Naive B cell (primary cell): ENCODE measurements at regions not wholly inside any gene's neighbourhood (a gene's known extent, or its start where the extent isn't known, plus 50 kb on each side); places are given as distances from the start of the nearest gene placed in this dataset.
"Not testable (repeated sequence)": the region's sequence is repeated elsewhere in the genome, so short reads cannot be mapped to it uniquely, and the experiment has no call there.

ENCODE experiments used
- ATAC-seq, 2 donors: fragments of 150-1000 bp; cut with Tn5 transposase; 2 replicates each; pipeline ENCODE4 v1.10.0; 2021; ENCODE audit warnings: low read depth in 2 of 2, mild to moderate bottlenecking in 2 of 2, moderate library complexity in 2 of 2
- DNase-seq: peaks from one replicate; pipeline ENCODE4 v3.0.0; 2022
- H3K27ac Mint-ChIP-seq, 6 donors: one replicate each; pipeline ENCODE4 v1.8.0; 2020 to 2022; ENCODE audit warnings: mild to moderate bottlenecking in 6 of 6, mixed read lengths in 6 of 6, moderate library complexity in 5 of 6, inconsistent platforms in 2 of 6
- H3K27me3 Mint-ChIP-seq, 3 donors: one replicate each; pipeline ENCODE4 v1.8.0; 2021 to 2022; ENCODE audit warnings: mixed read lengths in 3 of 3, mild to moderate bottlenecking in 1 of 3
- H3K36me3 Mint-ChIP-seq, 2 donors: one replicate each; pipeline ENCODE4 v1.8.0; 2020 to 2022; ENCODE audit warnings: mixed read lengths in 2 of 2, inconsistent platforms in 1 of 2, mild to moderate bottlenecking in 1 of 2
- H3K4me1 Mint-ChIP-seq, 3 donors: one replicate each; pipeline ENCODE4 v1.8.0; 2020 to 2022; ENCODE audit warnings: mixed read lengths in 3 of 3, inconsistent platforms in 1 of 3, mild to moderate bottlenecking in 1 of 3, moderate library complexity in 1 of 3
- H3K4me3 Mint-ChIP-seq, 8 donors: one replicate each; pipeline ENCODE4 v1.8.0; 2020 to 2022; ENCODE audit warnings: mild to moderate bottlenecking in 8 of 8, mixed read lengths in 8 of 8, moderate library complexity in 8 of 8, inconsistent platforms in 2 of 8
- H3K9me3 Mint-ChIP-seq, 7 donors: one replicate each; pipeline ENCODE4 v1.8.0; 2020 to 2022; ENCODE audit warnings: mixed read lengths in 7 of 7, mild to moderate bottlenecking in 5 of 7, inconsistent platforms in 2 of 7, moderate library complexity in 1 of 7

DNA sequence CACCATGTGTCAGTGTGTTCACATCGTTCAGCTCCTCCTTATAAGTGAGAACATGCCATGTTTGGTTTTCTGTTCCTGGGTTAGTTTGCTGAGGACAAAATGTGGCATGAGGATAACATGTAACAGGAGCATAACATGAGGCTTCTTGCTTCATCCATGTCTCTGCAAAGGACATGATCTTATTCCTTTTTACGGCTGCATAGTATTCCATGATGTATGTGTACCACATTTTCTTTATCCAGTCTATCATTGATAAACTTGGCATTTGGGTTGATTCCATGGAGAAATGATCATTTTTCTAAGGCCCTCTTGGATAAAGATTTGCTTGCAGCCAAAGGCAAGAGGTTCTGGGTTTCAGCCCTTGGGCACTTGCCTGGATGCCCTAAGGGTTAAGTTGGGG, 128.5 kb upstream of the ZEB1 start:
- H3K4me1 Mint-ChIP-seq: no peaks in the 10 kb centered on the region
- peaks cover 0 to 3% (median 0%) of the 10 kb centered on the region in 7 donors for H3K9me3 Mint-ChIP-seq
- no peak for DNase-seq
- H3K4me3 Mint-ChIP-seq: no peak overlapping the region
- ATAC-seq: no peak
- peaks cover 0 to 11% (median 0%) of the 10 kb centered on the region in 3 donors for H3K27me3 Mint-ChIP-seq
- peaks cover 0 to 8% of the 10 kb centered on the region in 2 donors for H3K36me3 Mint-ChIP-seq
- H3K27ac Mint-ChIP-seq: no peak overlapping the region

- no peaks in the 10 kb centered on the region for H3K4me1 Mint-ChIP-seq
- peaks cover 0 to 11% (median 0%) of the 10 kb centered on the region in 3 donors for H3K27me3 Mint-ChIP-seq
- H3K36me3 Mint-ChIP-seq: peaks cover 0 to 8% of the 10 kb centered on the region in 2 donors
- DNase-seq (no peak), ATAC-seq (no peak)
- H3K9me3 Mint-ChIP-seq: peaks cover 0 to 3% (median 0%) of the 10 kb centered on the region in 7 donors
- H3K27ac Mint-ChIP-seq: peak overlapping the region in 2 of 6 donors; percentile 49 to 77
- H3K4me3 Mint-ChIP-seq: no peak overlapping the region
Measured at GRCh38 chr10:31192475-31192874, 126.5 kb upstream of the ZEB1 start.

DNA sequence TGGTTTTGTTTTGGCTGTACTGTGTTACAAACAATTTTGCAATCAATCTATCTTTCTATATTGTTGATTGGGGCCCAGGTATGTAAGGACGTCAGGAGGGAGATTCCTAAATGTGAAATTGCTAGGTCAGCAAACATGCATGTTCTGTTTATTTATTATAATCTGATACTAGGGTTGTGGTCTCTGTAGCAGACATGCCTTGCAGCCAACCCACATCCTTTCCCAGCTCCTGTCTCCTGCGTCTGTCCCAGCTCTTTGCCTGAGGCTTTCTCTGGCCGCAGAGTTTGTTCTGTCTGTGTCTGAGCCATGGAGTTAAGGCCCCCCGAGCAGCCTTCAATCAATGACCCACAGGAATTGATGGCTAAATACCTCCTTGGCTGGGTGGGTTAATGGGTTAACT, 124.0 kb upstream of the ZEB1 start:
- ATAC-seq (no peak), DNase-seq (no peak)
- H3K27ac Mint-ChIP-seq: no peak overlapping the region
- peaks cover 0 to 11% (median 0%) of the 10 kb centered on the region in 3 donors for H3K27me3 Mint-ChIP-seq
- H3K9me3 Mint-ChIP-seq: peaks cover 0 to 3% (median 0%) of the 10 kb centered on the region in 7 donors
- no peak overlapping the region for H3K4me3 Mint-ChIP-seq
- no peaks in the 10 kb centered on the region for H3K4me1 Mint-ChIP-seq
- peaks cover 0 to 8% of the 10 kb centered on the region in 2 donors for H3K36me3 Mint-ChIP-seq

- no peak for ATAC-seq
- DNase-seq: no peak
- Mint-ChIP-seq H3K9me3 (no peaks in the 10 kb centered on the region), H3K27me3 (peaks cover 0 to 11% (median 0%) of the 10 kb centered on the region in 3 donors), H3K4me3 (no peak overlapping the region), H3K4me1 (no peaks in the 10 kb centered on the region), H3K27ac (no peak overlapping the region), H3K36me3 (peaks cover 0 to 8% of the 10 kb centered on the region in 2 donors)
Measured at GRCh38 chr10:31197886-31198285, 121.1 kb upstream of the ZEB1 start.

DNA sequence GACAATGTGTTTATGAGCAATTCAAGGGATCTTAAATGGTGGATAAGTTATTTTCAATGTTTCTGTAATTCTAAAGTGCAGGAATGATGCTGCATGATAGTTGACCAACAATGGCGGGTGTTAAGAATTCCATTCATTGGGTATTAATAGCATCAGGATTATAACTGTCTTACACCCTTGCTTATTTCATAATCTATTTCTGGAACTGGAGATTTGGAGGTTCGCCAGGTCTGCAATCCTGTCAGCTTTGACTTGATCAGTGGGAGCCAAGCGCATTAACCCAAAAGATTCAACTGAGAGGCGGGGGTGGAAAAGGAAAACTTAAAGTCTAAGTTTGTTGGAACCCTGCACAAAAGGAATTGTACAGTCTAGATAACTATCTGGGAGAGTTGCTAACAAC, 114.9 kb upstream of the ZEB1 start:
- Mint-ChIP-seq H3K36me3 (peaks cover 13 to 20% of the 10 kb centered on the region in 2 donors), H3K27ac (no peak overlapping the region), H3K27me3 (no peaks in the 10 kb centered on the region), H3K4me1 (no peaks in the 10 kb centered on the region), H3K9me3 (peaks cover 0 to 4% (median 0%) of the 10 kb centered on the region in 7 donors), H3K4me3 (no peak overlapping the region)
- DNase-seq: no peak
- ATAC-seq: no peak

DNA sequence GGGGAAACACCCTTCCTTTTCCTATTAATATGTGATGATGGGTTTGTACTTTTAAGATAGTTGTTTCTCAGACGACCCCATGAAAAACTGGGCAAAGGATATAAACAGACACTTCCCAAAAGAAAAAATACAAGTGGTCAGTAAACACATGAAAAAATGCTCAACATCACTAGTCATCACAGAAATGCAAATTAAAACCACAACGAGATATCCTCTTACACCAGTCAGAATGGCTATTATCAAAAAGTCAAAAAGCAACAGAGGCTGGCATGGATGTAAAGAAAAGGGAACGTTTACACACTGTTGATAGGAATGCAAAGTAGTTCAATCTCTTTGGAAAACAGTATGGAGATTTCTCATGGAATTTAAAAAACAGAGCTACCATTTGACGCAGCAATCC, 111.4 kb upstream of the ZEB1 start:
- ATAC-seq: no peak
- Mint-ChIP-seq H3K4me1 (peaks cover 0 to 4% (median 0%) of the 10 kb centered on the region in 3 donors), H3K4me3 (no peak overlapping the region), H3K27me3 (no peaks in the 10 kb centered on the region), H3K27ac (no peak overlapping the region), H3K9me3 (peaks cover 0 to 4% (median 0%) of the 10 kb centered on the region in 7 donors), H3K36me3 (peaks cover 13 to 20% of the 10 kb centered on the region in 2 donors)
- DNase-seq: no peak

GRCh38 chr10:31209478-31209877, 109.5 kb upstream of the ZEB1 start:
- peaks cover 7 to 12% of the 10 kb centered on the region in 2 donors for H3K36me3 Mint-ChIP-seq
- DNase-seq: no peak
- H3K27me3 Mint-ChIP-seq: no peaks in the 10 kb centered on the region
- no peak overlapping the region for H3K4me3 Mint-ChIP-seq
- H3K9me3 Mint-ChIP-seq: peaks cover 0 to 4% (median 0%) of the 10 kb centered on the region in 7 donors
- H3K4me1 Mint-ChIP-seq: peaks cover 0 to 4% (median 0%) of the 10 kb centered on the region in 3 donors
- no peak overlapping the region for H3K27ac Mint-ChIP-seq
- no peak for ATAC-seq

GRCh38 chr10:31210190-31210589, 108.8 kb upstream of the ZEB1 start:
- Mint-ChIP-seq H3K27me3 (no peaks in the 10 kb centered on the region), H3K4me1 (peaks cover 0 to 4% (median 0%) of the 10 kb centered on the region in 3 donors), H3K27ac (no peak overlapping the region), H3K4me3 (no peak overlapping the region), H3K36me3 (peaks cover 0 to 6% of the 10 kb centered on the region in 2 donors), H3K9me3 (peaks cover 0 to under 1% (median 0%) of the 10 kb centered on the region in 7 donors)
- DNase-seq (no peak), ATAC-seq (no peak)

DNA sequence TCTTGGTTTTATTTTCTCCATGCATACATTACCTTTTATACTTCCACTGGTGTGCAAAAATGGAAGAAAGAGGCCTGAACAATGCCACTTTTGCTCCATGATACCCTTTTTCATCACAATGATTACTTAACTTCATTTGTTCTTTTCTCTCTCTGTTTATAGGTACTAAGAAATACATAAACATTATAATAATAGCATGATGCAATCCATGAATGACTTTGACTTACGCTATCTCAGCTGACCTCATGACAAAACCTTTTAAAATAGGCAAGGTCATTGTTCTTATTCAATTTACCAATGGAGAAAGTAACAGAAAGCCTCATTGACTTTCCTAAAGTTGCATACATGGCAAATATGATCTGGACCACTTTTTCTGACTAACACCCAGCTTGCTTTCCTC, 105.1 kb upstream of the ZEB1 start:
- no peak overlapping the region for H3K27ac Mint-ChIP-seq

DNA sequence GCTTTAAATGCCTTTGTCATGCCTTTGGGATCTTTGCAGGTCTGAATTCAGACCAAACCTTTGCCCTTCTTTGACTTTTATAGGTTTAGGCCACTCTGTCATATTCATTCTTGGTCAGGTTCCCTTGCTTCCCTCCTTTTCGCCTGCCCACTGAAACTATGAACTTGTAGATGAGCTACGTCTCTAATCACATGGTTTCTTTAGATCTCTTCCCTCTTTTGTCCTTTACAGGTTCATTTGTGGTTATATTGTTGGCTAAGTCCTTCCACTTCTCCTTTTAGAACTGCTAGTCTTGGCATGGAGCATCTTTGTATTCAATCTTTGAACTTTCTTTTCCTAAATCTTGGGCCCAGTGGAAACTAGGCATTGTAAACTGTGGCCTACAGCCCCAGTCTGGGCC, 104.0 kb upstream of the ZEB1 start:
- no peak overlapping the region for H3K4me3 Mint-ChIP-seq
- H3K27ac Mint-ChIP-seq: peak overlapping the region in 1 of 6 donors; percentile 35
- DNase-seq: no peak
- ATAC-seq: no peak
- no peaks in the 10 kb centered on the region for H3K36me3 Mint-ChIP-seq
- peaks cover 0 to 10% (median 4%) of the 10 kb centered on the region in 3 donors for H3K4me1 Mint-ChIP-seq
- H3K27me3 Mint-ChIP-seq: no peaks in the 10 kb centered on the region
- peaks cover 0 to 3% (median 0%) of the 10 kb centered on the region in 7 donors for H3K9me3 Mint-ChIP-seq

More for the DNA sequence above, 105.1 kb upstream of the ZEB1 start:
- no peak for ATAC-seq
- no peak for DNase-seq
- Mint-ChIP-seq H3K36me3 (no peaks in the 10 kb centered on the region), H3K4me1 (peaks cover 0 to 10% (median 4%) of the 10 kb centered on the region in 3 donors), H3K9me3 (peaks cover 0 to 3% (median 0%) of the 10 kb centered on the region in 7 donors), H3K27me3 (no peaks in the 10 kb centered on the region), H3K4me3 (no peak overlapping the region)

DNA sequence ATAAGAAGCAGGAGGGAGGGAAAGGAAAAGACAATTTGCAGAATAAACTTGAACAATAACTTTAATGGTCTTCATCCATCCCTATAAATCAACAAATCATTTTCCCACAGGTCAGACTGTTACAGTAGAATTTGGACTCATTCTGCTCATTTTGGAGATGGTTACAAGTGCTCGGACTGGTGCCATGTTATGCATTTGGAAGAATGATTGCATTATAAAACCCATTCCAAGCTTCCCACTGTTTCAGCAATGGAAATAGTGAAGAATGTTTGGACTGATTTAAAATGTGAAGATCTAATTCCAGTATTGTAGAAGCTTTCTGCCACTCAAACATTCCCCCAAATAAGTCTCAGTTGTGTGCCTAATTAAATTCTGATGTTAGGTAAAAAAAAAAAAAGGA, 99.7 kb upstream of the ZEB1 start:
- Mint-ChIP-seq H3K36me3 (no peaks in the 10 kb centered on the region), H3K27me3 (no peaks in the 10 kb centered on the region), H3K4me1 (peaks cover 0 to 10% (median 0%) of the 10 kb centered on the region in 3 donors), H3K9me3 (peaks cover 0 to 3% (median 0%) of the 10 kb centered on the region in 7 donors), H3K4me3 (no peak overlapping the region), H3K27ac (no peak overlapping the region)
- ATAC-seq (no peak), DNase-seq (no peak)

DNA sequence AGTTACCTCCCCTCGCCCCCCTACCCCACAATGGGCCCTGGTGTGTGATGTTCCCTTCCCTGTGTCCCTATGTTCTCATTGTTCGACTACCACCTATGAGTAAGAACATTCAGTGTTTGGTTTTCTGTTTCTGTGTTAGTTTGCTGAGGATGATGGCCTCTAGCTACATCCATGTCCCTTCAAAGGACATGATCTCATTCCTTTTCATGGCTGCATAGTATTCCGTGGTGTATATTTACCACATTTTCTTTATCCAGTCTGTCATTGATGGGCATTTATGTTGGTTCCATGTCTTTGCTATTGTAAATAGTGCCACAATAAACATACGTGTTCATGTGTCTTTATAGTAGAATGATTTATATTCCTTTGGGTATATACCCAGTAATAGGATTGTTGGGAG, 90.2 kb upstream of the ZEB1 start:
- not testable (repeated sequence) for H3K4me1 Mint-ChIP-seq, DNase-seq, ATAC-seq, H3K36me3 Mint-ChIP-seq, H3K27me3 Mint-ChIP-seq, H3K4me3 Mint-ChIP-seq, H3K27ac Mint-ChIP-seq
- H3K9me3 Mint-ChIP-seq: peaks cover 8 to 36% (median 14%) of the 10 kb centered on the region in 7 donors

- H3K27me3 Mint-ChIP-seq: no peaks in the 10 kb centered on the region
- peaks cover 0 to 15% of the 10 kb centered on the region in 2 donors for H3K36me3 Mint-ChIP-seq
- H3K4me1 Mint-ChIP-seq: no peaks in the 10 kb centered on the region
- no peak for DNase-seq
- H3K9me3 Mint-ChIP-seq: peaks cover under 1 to 26% (median 15%) of the 10 kb centered on the region in 7 donors
- H3K4me3 Mint-ChIP-seq: no peak overlapping the region
- H3K27ac Mint-ChIP-seq: no peak overlapping the region
- no peak for ATAC-seq
Measured at GRCh38 chr10:31239961-31240360, 79.1 kb upstream of the ZEB1 start.

GRCh38 chr10:31242902-31243301, 76.1 kb upstream of the ZEB1 start:
- ATAC-seq: no peak
- Mint-ChIP-seq H3K4me3 (no peak overlapping the region), H3K9me3 (peaks cover 0 to 17% (median 3%) of the 10 kb centered on the region in 7 donors), H3K27me3 (no peaks in the 10 kb centered on the region), H3K36me3 (no peaks in the 10 kb centered on the region), H3K27ac (no peak overlapping the region), H3K4me1 (no peaks in the 10 kb centered on the region)
- no peak for DNase-seq

- not testable (repeated sequence) for ATAC-seq, H3K4me3 Mint-ChIP-seq, H3K36me3 Mint-ChIP-seq
Measured at GRCh38 chr10:31251118-31251517, 67.9 kb upstream of the ZEB1 start.

More at GRCh38 chr10:31251118-31251517, 67.9 kb upstream of the ZEB1 start:
- H3K9me3 Mint-ChIP-seq: peaks cover 0 to 33% (median 8%) of the 10 kb centered on the region in 7 donors
- not testable (repeated sequence) for H3K27ac Mint-ChIP-seq, H3K4me1 Mint-ChIP-seq, H3K27me3 Mint-ChIP-seq, DNase-seq
